Spleen (tissue), 7 donors: ENCODE measurements at regions not wholly inside any gene's neighbourhood (a gene's known extent, or its start where the extent isn't known, plus 50 kb on each side); places are given as distances from the start of the nearest gene placed in this dataset.

Experiments
- POLR2A ChIP-seq, 3 donors: fragments of 450-650 bp; IDR thresholded peaks; one replicate each; pipeline ENCODE4 v1.5.1; 2017; ENCODE audit warnings: antibody characterized with exemption in 3 of 3, mild to moderate bottlenecking in 1 of 3
- POLR2AphosphoS5 ChIP-seq, 3 donors: sonication (generic); formaldehyde crosslinking; IDR thresholded peaks; one replicate each; pipeline ENCODE4 v1.5.1; 2017; ENCODE audit warnings: antibody characterized with exemption in 3 of 3
- TF ChIP-seq, protein P1 (sequence below), 11 experiments: fragments of 200-600 bp in 7 of 11; fragments of 450-650 bp in 4 of 11; sonication (generic) in 4 of 11; IDR thresholded peaks in 8 of 11; conservative IDR thresholded peaks in 3 of 11; 1 replicate in 7 of 11; 2 replicates in 4 of 11; pipeline versions ENCODE4 v1.4.0 to v1.8.0; 2016 to 2021; ENCODE audit warnings: antibody characterized with exemption in 11 of 11, inconsistent platforms in 4 of 11, mild to moderate bottlenecking in 1 of 11
- donor health status: DM: no; HTN: no; CAD: no; lungs with moderate emphysema.
- donor health status: DM: no; HTN: no; CAD: no.
- donor health status: DM: no; HTN: no; CAD: no.

GRCh38 chr6:1110941-1111349, 201.0 kb upstream of the FOXQ1 start:
- TF ChIP-seq, protein P1, sequence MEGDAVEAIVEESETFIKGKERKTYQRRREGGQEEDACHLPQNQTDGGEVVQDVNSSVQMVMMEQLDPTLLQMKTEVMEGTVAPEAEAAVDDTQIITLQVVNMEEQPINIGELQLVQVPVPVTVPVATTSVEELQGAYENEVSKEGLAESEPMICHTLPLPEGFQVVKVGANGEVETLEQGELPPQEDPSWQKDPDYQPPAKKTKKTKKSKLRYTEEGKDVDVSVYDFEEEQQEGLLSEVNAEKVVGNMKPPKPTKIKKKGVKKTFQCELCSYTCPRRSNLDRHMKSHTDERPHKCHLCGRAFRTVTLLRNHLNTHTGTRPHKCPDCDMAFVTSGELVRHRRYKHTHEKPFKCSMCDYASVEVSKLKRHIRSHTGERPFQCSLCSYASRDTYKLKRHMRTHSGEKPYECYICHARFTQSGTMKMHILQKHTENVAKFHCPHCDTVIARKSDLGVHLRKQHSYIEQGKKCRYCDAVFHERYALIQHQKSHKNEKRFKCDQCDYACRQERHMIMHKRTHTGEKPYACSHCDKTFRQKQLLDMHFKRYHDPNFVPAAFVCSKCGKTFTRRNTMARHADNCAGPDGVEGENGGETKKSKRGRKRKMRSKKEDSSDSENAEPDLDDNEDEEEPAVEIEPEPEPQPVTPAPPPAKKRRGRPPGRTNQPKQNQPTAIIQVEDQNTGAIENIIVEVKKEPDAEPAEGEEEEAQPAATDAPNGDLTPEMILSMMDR (IDR thresholded peaks at IDR 0.05 in 8 of 11, conservative IDR thresholded peaks at IDR 0.05 in 3 of 11): no peak
- TF ChIP-seq POLR2A (IDR thresholded peaks at IDR 0.05) (no peak), POLR2AphosphoS5 (IDR thresholded peaks at IDR 0.05) (no peak)
